HG02840 (cell line): ENCODE measurements at regions not wholly inside any gene's neighbourhood (a gene's known extent, or its start where the extent isn't known, plus 50 kb on each side); places are given as distances from the start of the nearest gene placed in this dataset.

Experiments
- ATAC-seq: cut with Tn5 transposase; IDR thresholded peaks from one replicate; pipeline ENCODE4 v1.9.1; 2021; ENCODE audit warnings: mild to moderate bottlenecking, moderate library complexity, moderate number of reproducible peaks; ENCODE audit not compliant: unreplicated experiment, low FRiP score

DNA sequence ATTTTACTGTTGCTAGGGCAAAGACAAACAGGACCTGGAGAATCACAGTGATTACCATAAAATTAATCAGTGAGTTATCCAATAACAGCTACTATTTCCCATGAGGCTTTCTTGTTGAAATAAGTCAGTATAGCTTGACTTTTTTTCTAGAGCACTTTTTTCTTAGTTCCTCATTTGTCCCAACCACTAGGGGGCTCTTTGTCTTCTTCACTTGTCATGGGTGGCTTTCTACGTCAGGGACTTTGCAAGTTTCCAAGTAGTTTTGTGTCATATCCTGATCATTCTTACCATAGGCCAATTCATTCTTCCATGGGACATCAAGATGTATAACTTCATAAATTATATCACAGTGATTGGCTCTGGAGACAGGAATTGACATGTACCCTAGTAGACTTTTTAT, 1019.6 kb upstream of the PIK3C3 start:
- no peak for ATAC-seq

DNA sequence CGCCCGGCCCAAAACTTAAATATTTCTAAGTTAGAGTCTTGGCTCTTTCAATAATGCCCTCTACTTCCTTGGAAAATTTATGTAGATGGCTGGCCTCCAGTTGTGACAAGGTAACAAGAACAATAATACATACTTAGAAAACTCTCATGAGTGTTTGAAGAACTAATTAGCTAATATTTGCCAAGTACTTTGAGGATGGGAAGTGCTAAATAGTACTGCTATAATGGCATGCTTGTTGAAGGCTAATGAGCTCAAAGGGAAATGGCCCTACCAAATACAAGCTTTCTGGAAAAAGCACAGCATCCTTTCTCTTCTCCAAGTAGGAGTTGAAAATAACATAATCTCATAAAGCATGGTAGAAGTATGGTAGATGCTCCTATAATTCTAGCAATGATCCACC, 1022.2 kb upstream of the PIK3C3 start:
- no peak for ATAC-seq

DNA sequence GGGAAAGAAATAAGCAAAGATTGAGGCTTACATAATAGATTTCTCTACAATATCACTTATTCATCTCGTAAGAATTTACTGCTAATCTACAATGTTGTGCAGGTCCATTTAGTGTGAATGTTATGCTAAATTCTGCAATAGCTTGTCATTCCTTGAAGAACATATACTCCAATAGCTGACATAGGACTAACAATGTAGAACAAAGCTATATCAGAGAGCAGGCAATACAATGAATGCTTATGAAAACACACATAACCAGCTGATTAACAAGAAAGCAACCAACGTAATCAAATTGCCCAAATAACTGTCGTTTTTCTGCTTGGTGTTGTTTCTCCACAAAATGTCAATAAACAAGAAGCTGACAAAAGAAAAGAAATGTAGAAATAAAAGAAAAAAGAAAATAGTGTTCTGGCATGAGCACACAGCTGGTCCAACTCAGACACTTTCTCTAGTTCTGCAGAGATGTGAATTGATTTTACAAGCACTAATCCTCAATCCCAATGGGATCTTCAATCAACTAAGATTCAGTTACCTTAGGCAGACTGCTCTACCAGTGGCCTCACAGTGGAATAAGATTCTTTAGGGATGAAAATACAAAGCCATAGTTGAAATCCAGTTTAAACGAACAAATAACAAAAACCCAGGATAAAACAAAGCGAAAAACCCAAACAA, 1024.7 kb upstream of the PIK3C3 start:
- ATAC-seq = no peak

DNA sequence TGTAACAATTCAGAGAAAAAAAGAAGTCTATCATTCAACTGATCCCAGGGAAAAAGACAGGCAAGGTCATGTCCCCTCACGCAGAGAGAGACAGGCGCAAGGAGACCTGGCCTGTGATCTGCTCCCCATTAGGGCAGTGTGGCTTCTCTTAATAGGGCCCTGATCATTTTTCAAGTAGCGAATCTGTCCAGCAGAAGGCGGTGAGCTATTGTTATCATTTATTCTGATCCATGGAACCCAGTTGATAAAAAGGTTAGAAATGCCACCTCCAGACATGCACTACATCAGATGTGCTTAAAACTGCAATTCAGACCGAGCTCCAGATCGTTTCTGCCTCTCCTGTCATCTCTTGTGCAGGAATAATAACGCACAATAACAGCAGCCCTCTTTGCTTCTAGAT, 1025.6 kb upstream of the PIK3C3 start:
- no peak for ATAC-seq

DNA sequence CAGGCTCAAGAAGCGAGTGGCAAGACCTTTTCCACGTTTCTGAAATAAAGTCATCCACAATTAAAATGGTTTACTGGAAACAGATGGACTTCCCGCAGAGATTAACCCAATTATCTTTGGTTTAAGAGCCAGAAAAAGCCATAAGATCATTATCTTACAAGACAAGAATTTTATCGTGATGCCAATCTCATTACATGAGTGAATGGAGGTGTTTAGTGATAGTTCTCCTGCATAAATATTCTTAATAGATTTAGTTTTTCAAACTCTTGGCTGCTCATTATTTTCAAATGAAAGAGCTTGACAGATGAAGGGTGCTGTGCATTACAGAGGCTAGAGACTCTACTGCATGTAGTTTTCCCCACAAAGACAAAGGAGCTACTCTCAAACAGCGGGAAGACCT, 1028.4 kb upstream of the PIK3C3 start:
- ATAC-seq = no peak

DNA sequence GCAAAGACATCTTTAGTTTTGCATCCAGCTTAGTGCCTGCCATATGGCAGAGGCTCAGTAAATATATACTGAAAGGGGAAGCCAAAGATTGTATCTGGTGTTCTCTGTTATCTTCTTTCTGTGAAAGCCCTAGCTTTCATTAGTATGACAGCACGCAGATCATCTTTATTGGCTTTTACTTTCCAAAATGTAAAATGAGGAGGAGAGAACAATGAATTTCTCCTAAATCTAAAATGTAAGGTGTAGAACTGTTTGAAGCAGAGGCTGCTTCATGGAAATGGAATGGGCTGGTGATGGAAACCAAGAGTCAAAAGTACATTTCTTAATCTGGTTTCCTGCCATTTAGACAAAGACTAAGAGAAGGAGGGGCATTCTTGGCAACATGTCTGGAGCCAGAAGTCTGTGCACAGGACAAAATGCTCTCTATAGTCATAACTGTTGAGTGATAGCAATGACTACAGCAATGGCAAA, 1029.9 kb upstream of the PIK3C3 start:
- no peak for ATAC-seq

DNA sequence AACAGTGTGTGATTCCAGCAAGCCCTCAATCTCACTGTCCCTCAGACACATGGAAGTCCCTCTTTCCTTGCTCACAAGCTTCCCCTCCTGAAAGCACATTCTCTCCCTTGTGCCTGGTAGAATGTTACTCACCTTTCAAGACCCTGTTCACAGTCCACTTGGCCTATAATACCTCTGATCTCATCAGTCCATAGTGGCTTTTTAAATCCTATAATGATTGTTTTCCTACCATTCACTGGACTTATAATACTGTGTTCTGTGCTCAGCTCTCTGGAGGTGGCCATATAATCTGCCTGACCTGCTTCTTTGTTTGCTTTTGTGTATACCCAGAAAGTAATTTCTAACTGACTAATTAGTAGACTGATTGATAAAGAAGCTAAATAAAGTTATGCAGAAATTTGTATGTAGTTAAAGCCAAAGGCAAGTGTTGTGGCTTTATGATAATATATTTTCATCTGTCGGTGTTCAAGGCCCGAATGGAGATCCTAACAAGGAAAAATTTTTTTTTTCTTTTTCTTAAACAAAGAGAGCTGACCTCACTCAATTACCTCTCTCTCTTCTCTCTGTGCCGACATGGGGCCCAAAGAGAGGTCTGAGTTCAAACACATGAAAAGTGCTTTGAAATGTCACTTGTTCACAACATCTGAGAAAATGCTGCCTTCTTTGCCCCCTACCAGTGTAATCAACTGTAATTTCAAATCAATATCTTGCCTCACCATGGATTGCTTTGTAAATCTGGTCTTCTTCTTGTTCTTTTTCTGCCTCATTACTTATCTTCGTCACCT, 1033.0 kb upstream of the PIK3C3 start:
- ATAC-seq = no peak

DNA sequence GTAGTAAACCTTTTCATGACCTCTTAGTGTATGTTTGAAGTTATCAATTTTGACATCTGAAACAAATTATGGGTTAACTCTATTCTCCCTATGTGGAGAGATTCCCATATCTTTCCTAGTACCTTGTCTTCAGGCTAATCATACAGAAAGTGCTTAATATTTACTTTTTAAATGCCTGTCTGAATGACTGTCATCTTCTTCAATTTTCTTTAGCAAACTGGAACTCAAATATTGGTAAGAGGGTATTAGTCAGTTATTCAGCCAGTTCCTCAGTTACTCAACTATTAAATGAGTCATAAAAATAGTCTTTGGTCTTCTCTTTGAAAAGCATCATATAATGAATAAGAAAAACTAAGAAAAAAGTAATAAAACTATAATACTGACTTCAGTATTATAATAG, 1038.0 kb upstream of the PIK3C3 start:
- ATAC-seq = no peak

DNA sequence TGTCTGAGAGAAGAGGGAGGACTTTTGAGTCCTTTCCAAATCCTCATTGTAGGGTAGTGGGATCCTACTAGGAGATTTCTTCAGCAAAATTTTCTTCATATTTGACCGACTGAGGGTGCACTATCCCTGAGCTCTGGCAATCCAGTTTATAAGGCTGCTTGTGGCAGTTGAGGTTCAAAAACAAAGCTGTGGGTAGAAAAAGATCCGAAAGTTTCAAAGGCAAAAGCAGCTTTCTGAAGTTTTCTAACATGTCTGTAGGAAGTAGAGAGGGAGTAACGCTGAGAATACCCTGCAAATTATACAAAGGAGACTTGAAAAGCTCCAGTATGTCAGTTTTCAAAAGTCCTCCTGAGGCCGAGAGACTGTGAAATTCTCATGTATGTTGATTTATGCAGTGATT, 1039.3 kb upstream of the PIK3C3 start:
- ATAC-seq = no peak

DNA sequence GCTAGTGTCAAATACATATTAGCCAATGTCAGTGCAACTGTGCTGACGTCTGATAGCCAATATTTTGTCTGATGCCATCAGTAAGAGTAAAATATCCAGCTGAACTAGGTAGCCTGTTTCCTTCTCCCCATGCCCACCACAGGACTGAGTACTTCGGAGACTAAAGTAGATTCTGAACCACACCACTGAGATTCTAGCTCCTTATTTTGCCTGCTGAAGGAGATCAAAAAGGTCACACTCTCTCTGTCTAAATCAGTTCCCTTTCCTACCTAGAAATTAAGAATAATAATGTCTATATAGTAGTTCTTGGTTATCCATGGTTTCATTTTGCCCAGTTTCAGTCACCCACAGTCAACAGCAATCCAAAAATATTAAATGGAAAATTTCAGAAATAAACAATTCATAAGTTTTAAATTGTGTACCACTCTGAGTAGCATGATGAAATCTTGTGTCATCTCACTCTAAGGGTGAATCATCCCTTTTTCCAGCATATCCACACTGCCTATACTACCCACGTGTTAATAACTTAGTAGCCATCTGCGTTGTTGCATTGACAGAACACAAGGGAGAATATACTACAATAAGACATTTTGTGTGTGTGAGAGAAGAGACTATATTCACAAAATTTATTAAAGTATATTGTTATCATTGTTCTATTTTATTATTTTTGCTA, 1043.3 kb upstream of the PIK3C3 start:
- ATAC-seq = no peak

DNA sequence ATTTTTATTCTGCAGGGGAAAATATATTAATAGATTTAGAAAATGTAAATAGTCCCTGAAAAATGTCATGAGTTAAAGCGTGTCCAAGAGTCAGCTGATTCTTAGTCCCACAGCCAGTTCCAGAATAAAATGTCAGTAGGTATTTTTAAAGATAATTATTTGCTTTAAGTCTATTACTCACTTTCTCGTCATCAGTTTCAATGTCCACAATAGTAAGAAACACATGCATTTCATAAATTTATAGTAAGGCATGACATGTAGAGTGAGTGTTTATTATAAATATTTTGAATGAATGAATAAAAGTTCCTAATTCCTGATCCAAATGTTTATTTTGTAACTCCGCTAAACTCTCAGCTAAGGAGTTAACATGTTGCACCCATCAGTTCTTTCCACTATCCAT, 1044.0 kb upstream of the PIK3C3 start:
- no peak for ATAC-seq

DNA sequence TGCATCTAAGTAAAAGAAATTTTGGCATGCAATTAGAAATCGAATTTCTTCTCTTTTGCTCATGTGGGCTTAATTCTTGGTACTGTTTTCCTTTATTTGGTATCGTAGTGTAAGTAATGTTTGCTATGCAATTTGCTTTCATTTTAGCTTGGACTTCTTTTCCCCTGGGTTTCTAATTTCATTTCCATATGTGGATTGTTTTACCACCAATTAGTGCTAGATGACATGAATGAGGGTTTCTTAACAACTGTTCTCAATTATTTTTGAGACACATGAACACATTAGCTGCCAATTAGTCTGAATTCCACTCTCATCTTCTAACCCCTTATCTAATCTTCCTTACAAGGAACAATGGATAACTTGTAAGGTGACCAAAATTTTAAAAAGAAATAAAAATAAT, 1047.2 kb upstream of the PIK3C3 start:
- ATAC-seq = no peak

DNA sequence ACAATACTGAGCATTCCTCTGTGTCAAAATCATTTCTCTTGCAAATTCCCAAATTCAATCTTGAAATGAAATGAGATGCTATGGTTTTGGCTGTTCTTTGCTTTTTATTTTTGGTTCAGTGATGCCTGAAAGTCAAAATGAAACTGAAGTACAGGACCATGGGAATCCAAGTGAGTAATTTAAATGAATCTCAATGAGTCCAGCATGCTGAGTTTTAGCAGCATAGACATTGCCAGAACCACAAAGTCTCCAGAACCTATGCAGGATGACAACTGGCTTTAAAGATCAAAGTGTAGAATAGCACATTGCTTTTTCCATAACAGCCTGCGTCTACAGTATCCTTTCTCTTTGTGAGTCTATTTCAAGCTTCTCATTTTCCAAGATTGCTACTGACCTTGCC, 1050.7 kb upstream of the PIK3C3 start:
- ATAC-seq = no peak

DNA sequence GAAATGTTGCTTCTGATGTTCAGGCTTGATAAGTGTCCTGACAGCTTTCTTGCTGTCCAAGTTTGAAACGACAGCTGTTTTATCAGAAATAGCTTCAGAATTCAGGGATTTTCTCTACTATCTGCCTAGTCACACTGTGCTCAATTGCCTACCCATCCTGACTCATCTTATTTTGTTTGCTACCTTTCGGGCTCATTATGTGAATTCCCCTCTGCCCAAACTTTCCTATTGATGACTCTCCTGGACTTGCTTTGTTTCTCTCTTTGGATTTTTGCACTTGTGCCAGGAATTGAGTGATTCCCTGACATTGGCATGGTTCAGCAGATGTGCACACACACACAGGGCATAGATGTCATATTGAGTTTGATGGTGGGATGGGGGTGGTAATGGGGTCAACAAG, 1052.6 kb upstream of the PIK3C3 start:
- ATAC-seq = no peak

DNA sequence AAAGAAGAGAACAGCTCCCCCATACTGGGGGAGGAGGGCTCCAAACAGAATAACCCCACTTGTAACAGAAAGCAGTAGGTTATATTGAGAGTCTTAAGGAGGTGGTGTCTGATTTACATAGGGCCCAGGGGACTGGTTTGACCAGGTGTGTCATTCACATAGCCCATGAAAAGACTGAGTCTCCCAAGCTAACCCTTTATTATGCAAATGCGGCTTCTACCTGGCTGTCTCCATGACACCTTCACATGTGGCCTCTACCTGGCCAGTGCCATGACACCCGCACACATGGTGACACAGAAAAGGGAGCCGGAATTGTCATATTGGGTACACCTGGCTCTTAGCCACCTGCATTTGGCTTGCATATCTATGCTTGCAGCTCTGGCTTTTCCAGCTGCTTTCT, 1057.2 kb upstream of the PIK3C3 start:
- ATAC-seq = no peak

DNA sequence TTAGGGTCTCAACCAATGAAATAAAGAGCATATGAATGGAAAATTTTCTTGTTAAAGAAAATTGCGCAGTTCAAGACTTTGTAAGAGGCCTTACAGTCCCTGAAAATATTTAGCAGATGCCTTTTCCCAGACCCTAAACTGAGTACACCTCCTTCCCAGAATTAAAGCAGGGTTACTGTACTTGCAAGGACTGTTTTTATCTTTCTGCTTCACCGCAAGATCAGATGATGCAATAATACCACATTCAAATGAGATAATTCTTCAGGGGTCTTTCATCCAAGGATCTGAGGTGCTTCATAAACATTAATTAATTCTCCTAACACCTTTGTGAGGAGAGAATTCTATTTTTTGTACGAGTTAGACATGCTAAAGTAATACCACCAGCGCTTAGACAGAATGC, 1071.8 kb upstream of the PIK3C3 start:
- ATAC-seq = no peak

DNA sequence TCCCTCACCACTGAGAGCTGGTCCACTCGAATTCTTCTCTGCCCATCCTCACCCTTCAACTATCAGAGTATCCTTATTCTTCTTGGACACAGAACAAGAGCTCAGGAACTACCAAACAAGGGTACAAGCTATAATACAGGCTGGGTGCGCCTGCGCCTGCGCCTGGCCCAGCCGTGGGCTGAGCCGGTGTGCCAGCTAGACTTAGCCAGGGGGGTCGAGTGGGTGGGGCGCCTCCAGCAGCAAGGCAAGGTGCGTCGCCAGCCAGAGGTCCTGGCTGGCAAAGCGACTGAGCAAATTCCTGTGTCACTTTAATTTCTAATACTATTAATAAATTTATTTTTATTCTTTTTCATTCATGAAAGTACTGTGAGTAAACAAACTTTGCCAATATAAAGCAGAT, 1072.6 kb upstream of the PIK3C3 start:
- no peak for ATAC-seq

DNA sequence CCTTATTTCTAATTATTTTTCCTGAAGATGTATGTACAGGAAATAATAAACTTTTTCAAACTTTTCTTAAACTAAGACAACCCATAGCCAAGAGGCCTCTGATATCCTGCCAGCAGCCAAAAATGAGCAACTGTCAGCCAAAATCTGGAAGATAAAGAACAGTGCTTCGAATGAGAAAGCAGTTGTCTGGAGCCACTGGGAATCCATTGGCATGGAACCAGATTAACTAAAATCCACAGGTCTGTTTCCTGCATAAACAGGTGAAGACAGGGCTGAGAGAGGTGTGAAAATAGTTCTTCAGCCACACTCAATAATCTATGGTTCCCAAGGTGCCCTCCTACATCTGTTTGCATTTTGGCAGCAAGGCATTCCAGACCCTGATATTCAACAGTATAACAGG, 1076.7 kb upstream of the PIK3C3 start:
- no peak for ATAC-seq

DNA sequence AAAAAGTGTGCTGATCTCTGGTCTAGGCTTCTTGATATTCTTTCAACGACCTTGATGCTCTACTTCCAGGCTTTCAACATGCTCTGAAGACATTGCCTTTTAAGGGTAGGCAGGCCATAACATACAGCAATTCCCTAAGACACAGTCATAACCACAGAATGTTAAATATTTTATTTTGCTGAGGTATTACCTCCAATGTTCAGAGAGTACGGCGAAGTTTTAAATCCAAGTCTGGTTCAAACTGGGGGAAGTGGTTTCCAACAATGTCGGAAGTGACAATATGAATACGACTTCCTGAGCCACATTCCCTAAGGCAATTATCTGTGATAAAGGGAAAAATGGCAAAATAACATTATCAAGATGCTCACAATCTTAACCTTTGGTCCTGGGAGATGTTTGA, 1077.9 kb upstream of the PIK3C3 start:
- ATAC-seq = no peak

DNA sequence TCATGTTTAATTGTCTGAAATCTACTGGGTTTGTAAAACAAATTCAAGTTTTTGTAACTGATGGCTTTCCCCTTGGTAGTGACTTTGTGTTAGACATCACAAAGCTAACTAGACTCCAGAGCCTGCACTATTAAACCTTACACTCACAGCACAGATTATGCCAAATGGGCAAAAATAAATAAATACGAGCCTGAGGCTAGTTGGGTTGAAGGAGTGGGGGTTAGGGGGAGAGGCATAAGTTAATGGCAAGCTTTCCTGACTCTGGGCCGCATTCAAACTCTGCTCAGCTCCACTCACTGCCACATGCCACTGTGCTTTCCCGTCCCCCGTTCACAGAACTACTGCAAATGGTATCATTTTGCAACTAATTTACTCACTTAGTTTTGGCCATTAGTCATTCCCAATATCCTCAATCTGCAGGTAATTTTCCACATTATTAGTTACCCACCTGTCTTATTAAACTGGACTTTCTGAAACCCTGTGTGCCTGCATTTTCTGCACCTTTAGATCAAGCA, 1079.9 kb upstream of the PIK3C3 start:
- ATAC-seq = no peak

DNA sequence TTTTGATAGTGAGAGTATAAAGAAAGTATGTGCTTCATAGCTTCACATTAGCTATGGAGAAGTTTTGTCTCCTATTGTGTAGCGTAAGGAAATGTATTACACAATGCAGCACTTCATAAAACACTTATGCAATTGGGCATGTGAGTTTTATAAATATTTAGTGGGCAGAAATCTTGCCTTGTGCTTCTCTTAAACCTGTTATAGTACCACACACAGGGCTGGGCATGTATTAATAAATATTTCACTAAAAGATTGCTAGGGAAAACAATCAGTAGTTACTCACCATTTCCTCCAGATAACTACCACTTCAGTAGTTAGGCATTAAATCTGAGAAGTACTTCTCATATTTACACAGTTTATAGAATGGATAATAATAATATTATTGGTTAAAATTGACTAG, 1080.8 kb upstream of the PIK3C3 start:
- ATAC-seq = no peak
